GM12878 (cell line): ENCODE measurements at regions not wholly inside any gene's neighbourhood (a gene's known extent, or its start where the extent isn't known, plus 50 kb on each side); places are given as distances from the start of the nearest gene placed in this dataset.

Experiments
- ATF2 ChIP-seq: IDR thresholded peaks from 2 replicates; pipeline ENCODE4 v1.6.1; 2012; ENCODE audit warnings: low read length, inconsistent platforms
- CTCF ChIP-seq, 3 experiments: IDR thresholded peaks in 2 of 3; conservative IDR thresholded peaks in 1 of 3; 2 replicates each; pipeline ENCODE4 v1.5.1; 2011; ENCODE audit warnings: low read depth in 3 of 3, low read length in 3 of 3, mild to moderate bottlenecking in 3 of 3, control low read depth in 2 of 3, moderate library complexity in 2 of 3, inconsistent platforms in 1 of 3, mixed read lengths in 1 of 3; ENCODE audit not compliant: control insufficient read depth in 2 of 3, insufficient read depth in 1 of 3; ENCODE audit errors: extremely low read depth in 1 of 3
- DPF2 ChIP-seq: fragments of 450-650 bp; IDR thresholded peaks from 2 replicates; pipeline ENCODE4 v1.6.1; 2017; ENCODE audit warnings: mild to moderate bottlenecking
- EED ChIP-seq: sonication (generic); IDR thresholded peaks from 2 replicates; pipeline ENCODE4 v1.6.1; 2016; ENCODE audit warnings: antibody characterized with exemption, low read depth
- EZH2 ChIP-seq: IDR thresholded peaks from 2 replicates; pipeline ENCODE4 v1.6.1; 2012; ENCODE audit warnings: low read depth, mild to moderate bottlenecking, control low read depth, inconsistent platforms, low read length, borderline replicate concordance; ENCODE audit not compliant: control insufficient read depth
- FOXM1 ChIP-seq: IDR thresholded peaks from 2 replicates; pipeline ENCODE4 v1.6.1; 2012; ENCODE audit warnings: low read depth, mild to moderate bottlenecking, inconsistent platforms, low read length, moderate library complexity
- GABPA ChIP-seq: IDR thresholded peaks from 2 replicates; pipeline ENCODE4 v1.6.1; 2014; ENCODE audit warnings: antibody characterized with exemption, low read depth, mild to moderate bottlenecking, inconsistent platforms
- IKZF1 ChIP-seq: fragments of 450-650 bp; conservative IDR thresholded peaks from 2 replicates; pipeline ENCODE4 v1.6.1; 2017; ENCODE audit warnings: antibody characterized with exemption, mild to moderate bottlenecking
- KDM1A ChIP-seq: fragments of 200-600 bp; sonication (generic); IDR thresholded peaks from 2 replicates; pipeline ENCODE4 v1.6.1; 2016; ENCODE audit warnings: borderline replicate concordance
- LARP7 ChIP-seq: fragments of 450-650 bp; IDR thresholded peaks from 2 replicates; pipeline ENCODE4 v1.6.1; 2017; ENCODE audit warnings: mild to moderate bottlenecking
- MXI1 ChIP-seq: fragments of 150-350 bp; IDR thresholded peaks from 2 replicates; pipeline ENCODE4 v1.6.1; 2011; ENCODE audit warnings: low read depth, mild to moderate bottlenecking, inconsistent platforms, low read length, improper control_type of control experiment
- POLR2A ChIP-seq: IDR thresholded peaks from 2 replicates; pipeline ENCODE4 v1.6.1; 2011; ENCODE audit warnings: low read depth, mild to moderate bottlenecking, low read length
- SMC3 ChIP-seq: IDR thresholded peaks from 2 replicates; pipeline ENCODE4 v1.6.1; 2011; ENCODE audit warnings: low read length, improper control_type of control experiment, borderline replicate concordance
- YY1 ChIP-seq: IDR thresholded peaks from 2 replicates; pipeline ENCODE4 v1.6.1; 2011; ENCODE audit warnings: low read depth, mild to moderate bottlenecking, low read length

- TF ChIP-seq CTCF (IDR thresholded peaks at IDR 0.05 in 2 of 3, conservative IDR thresholded peaks at IDR 0.05 in 1 of 3; ENCODE audit: control insufficient read depth in 2 of 3, extremely low read depth in 1 of 3, insufficient read depth in 1 of 3, low read depth in 3 of 3, low read length in 3 of 3) (no peak), MXI1 (no peak), EED (no peak), POLR2A (no peak), FOXM1 (no peak), DPF2 (no peak), EZH2 (no peak), SMC3 (no peak), IKZF1 (no peak), LARP7 (no peak), KDM1A (no peak), ATF2 (no peak), GABPA (no peak), YY1 (no peak)
Observed at GRCh38 chr10:30560326-30560725, 69.2 kb downstream of the LYZL2 start.
